22Rv1 (cell line): ENCODE measurements at regions not wholly inside any gene's neighbourhood (a gene's known extent, or its start where the extent isn't known, plus 50 kb on each side); places are given as distances from the start of the nearest gene placed in this dataset.

ENCODE experiments used
- ZFX ChIP-seq: fragments of 450-650 bp; IDR thresholded peaks from 2 replicates; pipeline ENCODE4 v1.6.1; 2017; ENCODE audit warnings: antibody characterized with exemption, borderline replicate concordance
- TF ChIP-seq, protein P1 (sequence below): fragments of 450-650 bp; IDR thresholded peaks from 2 replicates; pipeline ENCODE4 v1.5.1; 2017; ENCODE audit warnings: mild to moderate bottlenecking

DNA sequence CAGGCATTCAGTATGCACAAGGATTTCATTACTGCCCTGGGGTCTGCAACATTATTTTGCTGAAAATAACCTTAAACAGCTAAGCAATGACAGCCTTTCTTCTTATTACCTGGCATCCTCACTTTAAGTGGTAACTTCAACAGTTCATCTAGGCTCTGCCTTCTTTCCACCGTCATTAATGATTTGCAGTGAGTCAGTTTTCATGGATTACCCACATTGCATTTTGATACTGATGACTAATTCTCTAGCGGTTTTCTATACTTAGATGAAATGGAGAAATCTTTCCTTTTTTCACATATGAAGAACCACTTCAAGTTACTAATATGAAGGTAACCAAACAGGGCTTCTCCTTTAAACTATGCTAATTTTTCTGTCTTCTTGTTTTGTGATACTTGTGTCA lies 226.9 kb upstream of the TMPRSS15 start:
- TF ChIP-seq, protein P1, sequence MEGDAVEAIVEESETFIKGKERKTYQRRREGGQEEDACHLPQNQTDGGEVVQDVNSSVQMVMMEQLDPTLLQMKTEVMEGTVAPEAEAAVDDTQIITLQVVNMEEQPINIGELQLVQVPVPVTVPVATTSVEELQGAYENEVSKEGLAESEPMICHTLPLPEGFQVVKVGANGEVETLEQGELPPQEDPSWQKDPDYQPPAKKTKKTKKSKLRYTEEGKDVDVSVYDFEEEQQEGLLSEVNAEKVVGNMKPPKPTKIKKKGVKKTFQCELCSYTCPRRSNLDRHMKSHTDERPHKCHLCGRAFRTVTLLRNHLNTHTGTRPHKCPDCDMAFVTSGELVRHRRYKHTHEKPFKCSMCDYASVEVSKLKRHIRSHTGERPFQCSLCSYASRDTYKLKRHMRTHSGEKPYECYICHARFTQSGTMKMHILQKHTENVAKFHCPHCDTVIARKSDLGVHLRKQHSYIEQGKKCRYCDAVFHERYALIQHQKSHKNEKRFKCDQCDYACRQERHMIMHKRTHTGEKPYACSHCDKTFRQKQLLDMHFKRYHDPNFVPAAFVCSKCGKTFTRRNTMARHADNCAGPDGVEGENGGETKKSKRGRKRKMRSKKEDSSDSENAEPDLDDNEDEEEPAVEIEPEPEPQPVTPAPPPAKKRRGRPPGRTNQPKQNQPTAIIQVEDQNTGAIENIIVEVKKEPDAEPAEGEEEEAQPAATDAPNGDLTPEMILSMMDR = no peak
- TF ChIP-seq ZFX = no peak
